ENCODE measurements at regions not wholly inside any gene's neighbourhood (a gene's known extent, or its start where the extent isn't known, plus 50 kb on each side); places are given as distances from the start of the nearest gene placed in this dataset.

- TF ChIP-seq, protein P1, sequence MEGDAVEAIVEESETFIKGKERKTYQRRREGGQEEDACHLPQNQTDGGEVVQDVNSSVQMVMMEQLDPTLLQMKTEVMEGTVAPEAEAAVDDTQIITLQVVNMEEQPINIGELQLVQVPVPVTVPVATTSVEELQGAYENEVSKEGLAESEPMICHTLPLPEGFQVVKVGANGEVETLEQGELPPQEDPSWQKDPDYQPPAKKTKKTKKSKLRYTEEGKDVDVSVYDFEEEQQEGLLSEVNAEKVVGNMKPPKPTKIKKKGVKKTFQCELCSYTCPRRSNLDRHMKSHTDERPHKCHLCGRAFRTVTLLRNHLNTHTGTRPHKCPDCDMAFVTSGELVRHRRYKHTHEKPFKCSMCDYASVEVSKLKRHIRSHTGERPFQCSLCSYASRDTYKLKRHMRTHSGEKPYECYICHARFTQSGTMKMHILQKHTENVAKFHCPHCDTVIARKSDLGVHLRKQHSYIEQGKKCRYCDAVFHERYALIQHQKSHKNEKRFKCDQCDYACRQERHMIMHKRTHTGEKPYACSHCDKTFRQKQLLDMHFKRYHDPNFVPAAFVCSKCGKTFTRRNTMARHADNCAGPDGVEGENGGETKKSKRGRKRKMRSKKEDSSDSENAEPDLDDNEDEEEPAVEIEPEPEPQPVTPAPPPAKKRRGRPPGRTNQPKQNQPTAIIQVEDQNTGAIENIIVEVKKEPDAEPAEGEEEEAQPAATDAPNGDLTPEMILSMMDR (conservative IDR thresholded peaks at IDR 0.05 in 1 of 2, IDR thresholded peaks at IDR 0.05 in 1 of 2; ENCODE audit: low read depth in 1 of 2, low read length in 2 of 2): no peak
- TF ChIP-seq EZH2 (IDR thresholded peaks at IDR 0.05; ENCODE audit: low read length, missing control alignments): no peak
Measured at GRCh38 chr18:64449434-64449833, 300.5 kb upstream of the LINC00305 start.

Data from fibroblast of lung (primary cell).